ENCODE measurements at regions not wholly inside any gene's neighbourhood (a gene's known extent, or its start where the extent isn't known, plus 50 kb on each side); places are given as distances from the start of the nearest gene placed in this dataset.

GRCh38 chr4:189500970-189501369 lies 439.7 kb upstream of the FRG1 start:
- no peak for DNase-seq (ENCODE audit: low read depth)
- TF ChIP-seq, protein P1, sequence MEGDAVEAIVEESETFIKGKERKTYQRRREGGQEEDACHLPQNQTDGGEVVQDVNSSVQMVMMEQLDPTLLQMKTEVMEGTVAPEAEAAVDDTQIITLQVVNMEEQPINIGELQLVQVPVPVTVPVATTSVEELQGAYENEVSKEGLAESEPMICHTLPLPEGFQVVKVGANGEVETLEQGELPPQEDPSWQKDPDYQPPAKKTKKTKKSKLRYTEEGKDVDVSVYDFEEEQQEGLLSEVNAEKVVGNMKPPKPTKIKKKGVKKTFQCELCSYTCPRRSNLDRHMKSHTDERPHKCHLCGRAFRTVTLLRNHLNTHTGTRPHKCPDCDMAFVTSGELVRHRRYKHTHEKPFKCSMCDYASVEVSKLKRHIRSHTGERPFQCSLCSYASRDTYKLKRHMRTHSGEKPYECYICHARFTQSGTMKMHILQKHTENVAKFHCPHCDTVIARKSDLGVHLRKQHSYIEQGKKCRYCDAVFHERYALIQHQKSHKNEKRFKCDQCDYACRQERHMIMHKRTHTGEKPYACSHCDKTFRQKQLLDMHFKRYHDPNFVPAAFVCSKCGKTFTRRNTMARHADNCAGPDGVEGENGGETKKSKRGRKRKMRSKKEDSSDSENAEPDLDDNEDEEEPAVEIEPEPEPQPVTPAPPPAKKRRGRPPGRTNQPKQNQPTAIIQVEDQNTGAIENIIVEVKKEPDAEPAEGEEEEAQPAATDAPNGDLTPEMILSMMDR (conservative IDR thresholded peaks at IDR 0.05; ENCODE audit: low read depth, low read length): no peak
- H3K4me3 ChIP-seq (ENCODE audit: low read depth, low read length): no peak overlapping the region

GRCh38 chr4:189502841-189503435 lies 437.7 kb upstream of the FRG1 start:
- DNase-seq (ENCODE audit: low read depth): no peak
- TF ChIP-seq, protein P1 (conservative IDR thresholded peaks at IDR 0.05; ENCODE audit: low read depth, low read length): no peak
- H3K4me3 ChIP-seq (ENCODE audit: low read depth, low read length): no peak overlapping the region

- TF ChIP-seq, protein P1 (conservative IDR thresholded peaks at IDR 0.05; ENCODE audit: low read depth, low read length): no peak
- no peak overlapping the region for H3K4me3 ChIP-seq (ENCODE audit: low read depth, low read length)
- DNase-seq (ENCODE audit: low read depth): no peak
Measured at GRCh38 chr4:189504220-189504619, 436.5 kb upstream of the FRG1 start.

DNA sequence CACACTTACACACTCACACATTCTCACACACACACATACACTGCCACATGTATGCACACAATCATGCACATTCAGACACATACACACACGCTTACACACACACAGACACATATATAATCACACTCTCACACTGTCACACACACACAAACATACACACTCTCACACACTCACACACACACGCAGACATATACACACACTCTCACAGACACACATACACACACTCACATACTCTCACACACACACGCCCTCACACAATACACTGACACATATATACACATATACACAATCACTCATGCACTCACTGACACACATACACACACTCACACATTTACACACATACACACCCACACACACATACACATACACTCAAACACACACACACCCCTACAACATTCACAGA lies 435.3 kb upstream of the FRG1 start:
- H3K4me3 ChIP-seq (ENCODE audit: low read depth, low read length): no peak overlapping the region
- TF ChIP-seq, protein P1 (conservative IDR thresholded peaks at IDR 0.05; ENCODE audit: low read depth, low read length): no peak

GRCh38 chr4:189506080-189506479 lies 434.6 kb upstream of the FRG1 start:
- H3K4me3 ChIP-seq (ENCODE audit: low read depth, low read length): no peak overlapping the region
- TF ChIP-seq, protein P1 (conservative IDR thresholded peaks at IDR 0.05; ENCODE audit: low read depth, low read length): no peak
- DNase-seq (ENCODE audit: low read depth): no peak

More for the DNA sequence above, 435.3 kb upstream of the FRG1 start:
- no peak for DNase-seq (ENCODE audit: low read depth)

DNA sequence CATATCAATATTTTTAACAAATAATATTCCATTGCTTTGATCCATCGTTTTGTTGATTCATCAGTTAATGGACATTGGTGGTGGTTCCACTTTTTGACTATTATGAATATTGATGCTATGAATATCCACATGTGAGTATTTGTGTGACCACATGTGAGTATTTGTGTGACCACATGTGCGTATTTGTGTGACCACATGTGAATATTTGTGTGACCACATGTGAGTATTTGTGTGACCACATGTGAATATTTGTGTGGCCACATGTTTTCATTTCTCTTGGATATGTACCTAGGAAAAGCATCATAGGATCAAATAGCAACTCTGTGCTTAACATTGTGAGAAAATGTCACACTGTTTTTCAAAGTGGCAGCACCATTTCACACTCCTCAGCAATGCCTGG lies 433.6 kb upstream of the FRG1 start:
- TF ChIP-seq, protein P1 (conservative IDR thresholded peaks at IDR 0.05; ENCODE audit: low read depth, low read length): no peak
- DNase-seq (ENCODE audit: low read depth): no peak
- no peak overlapping the region for H3K4me3 ChIP-seq (ENCODE audit: low read depth, low read length)

- TF ChIP-seq, protein P1 (conservative IDR thresholded peaks at IDR 0.05; ENCODE audit: low read depth, low read length): no peak
- no peak overlapping the region for H3K4me3 ChIP-seq (ENCODE audit: low read depth, low read length)
Measured at GRCh38 chr4:189510601-189511000, 430.1 kb upstream of the FRG1 start.

More at GRCh38 chr4:189510601-189511000, 430.1 kb upstream of the FRG1 start:
- no peak for DNase-seq (ENCODE audit: low read depth)
